SK-N-SH (cell line): ENCODE measurements at regions not wholly inside any gene's neighbourhood (a gene's known extent, or its start where the extent isn't known, plus 50 kb on each side); places are given as distances from the start of the nearest gene placed in this dataset.

ENCODE experiments used
- CTCF ChIA-PET: fragments of 300-600, 350-600 bp; formaldehyde crosslinking; extraction: SDS; loops from one replicate; lab custom pipeline; 2021; lab: Yijun Ruan, JAX
- POLR2A ChIA-PET: fragments of 350-600 bp; sonication (Branson Sonifier 250); formaldehyde crosslinking; extraction: SDS; loops from one replicate; lab custom pipeline; 2020; ENCODE audit warnings: antibody characterized with exemption, inconsistent platforms; lab: Yijun Ruan, JAX
- DNase-seq: peaks from one replicate; pipeline ENCODE4 v3.0.0; 2012
- H2AFZ ChIP-seq: fragments of 200-600 bp; sonication (generic); 2 replicates; pipeline ENCODE4 v1.8.1; 2016; ENCODE audit warnings: antibody characterized with exemption, mild to moderate bottlenecking, low read depth
- H3F3A ChIP-seq: fragments of 200-600 bp; sonication (generic); replicated peaks from 2 replicates; pipeline ENCODE3; 2016; ENCODE audit warnings: antibody characterized with exemption, mild to moderate bottlenecking; ENCODE audit not compliant: insufficient read depth
- H3K27ac ChIP-seq, 2 experiments: fragments of 200-500 bp in 1 of 2; fragments of 200-600 bp in 1 of 2; sonication (Bioruptor generic) in 1 of 2; sonication (generic), shearing (Covaris generic) in 1 of 2; 2 replicates each; pipeline versions ENCODE4 v1.5.1 to v1.6.1; 2014 to 2016; ENCODE audit warnings: low read depth in 2 of 2, inconsistent platforms in 1 of 2, low read length in 1 of 2, mild to moderate bottlenecking in 1 of 2, mixed read lengths in 1 of 2
- H3K27me3 ChIP-seq: fragments of 200-600 bp; sonication (generic), shearing (Covaris generic); 2 replicates; pipeline ENCODE4 v1.6.1; 2016; ENCODE audit warnings: mixed run types; ENCODE audit not compliant: insufficient read depth
- H3K36me3 ChIP-seq, 2 experiments: fragments of 200-500 bp in 1 of 2; fragments of 200-600 bp in 1 of 2; sonication (Bioruptor generic) in 1 of 2; sonication (generic) in 1 of 2; replicated peaks in 1 of 2; 2 replicates each; pipeline versions ENCODE3 to v1.5.1; 2014 to 2016; ENCODE audit warnings: low read length in 1 of 2, mild to moderate bottlenecking in 1 of 2; ENCODE audit not compliant: insufficient read depth in 2 of 2, control insufficient read depth in 1 of 2
- H3K4me1 ChIP-seq, 2 experiments: fragments of 200-500 bp in 1 of 2; fragments of 200-600 bp in 1 of 2; sonication (Bioruptor generic) in 1 of 2; sonication (generic), shearing (Covaris generic) in 1 of 2; 2 replicates each; pipeline versions ENCODE4 v1.5.1 to v1.6.1; 2014 to 2016; ENCODE audit warnings: low read depth in 1 of 2, low read length in 1 of 2, mixed run types in 1 of 2; ENCODE audit not compliant: insufficient read depth in 2 of 2, control insufficient read depth in 1 of 2
- H3K4me2 ChIP-seq: fragments of 200-600 bp; sonication (generic), shearing (Covaris generic); 2 replicates; pipeline ENCODE4 v1.6.1; 2017; ENCODE audit warnings: mixed run types
- H3K4me3 ChIP-seq, 2 experiments: fragments of 200-500 bp in 1 of 2; fragments of 200-600 bp in 1 of 2; sonication (Bioruptor generic) in 1 of 2; sonication (generic), shearing (Covaris generic) in 1 of 2; 2 replicates each; pipeline versions ENCODE4 v1.5.1 to v1.8.1; 2014 to 2016; ENCODE audit warnings: low read depth in 2 of 2, inconsistent platforms in 1 of 2, low read length in 1 of 2, mild to moderate bottlenecking in 1 of 2, mixed read lengths in 1 of 2, moderate library complexity in 1 of 2
- H3K79me2 ChIP-seq: fragments of 200-600 bp; sonication (generic); 2 replicates; pipeline ENCODE4 v1.8.1; 2017; ENCODE audit warnings: mild to moderate bottlenecking; ENCODE audit not compliant: insufficient read depth
- H3K9ac ChIP-seq: fragments of 200-600 bp; sonication (generic); 2 replicates; pipeline ENCODE4 v1.6.1; 2017; ENCODE audit warnings: mixed run types
- H3K9me2 ChIP-seq: fragments of 200-600 bp; sonication (generic); 2 replicates; pipeline ENCODE4 v1.6.1; 2017; ENCODE audit warnings: mixed run types
- H3K9me3 ChIP-seq: fragments of 200-600 bp; sonication (generic); 2 replicates; pipeline ENCODE4 v1.6.1; 2017; ENCODE audit warnings: mixed run types, mild to moderate bottlenecking, moderate library complexity
- H4K20me1 ChIP-seq: fragments of 200-600 bp; sonication (generic); 2 replicates; pipeline ENCODE4 v1.6.1; 2017; ENCODE audit warnings: mild to moderate bottlenecking, mixed run types; ENCODE audit not compliant: insufficient read depth
- CHD2 ChIP-seq: fragments of 150-350 bp; IDR thresholded peaks from 2 replicates; pipeline ENCODE4 v1.6.1; 2018; ENCODE audit warnings: low read length; ENCODE audit not compliant: partially characterized antibody
- FOXM1 ChIP-seq: IDR thresholded peaks from 2 replicates; pipeline ENCODE4 v1.4.0; 2012; ENCODE audit warnings: low read depth, mild to moderate bottlenecking
- GABPA ChIP-seq: IDR thresholded peaks from 2 replicates; pipeline ENCODE4 v1.4.0; 2012; ENCODE audit warnings: low read depth, mild to moderate bottlenecking
- JUND ChIP-seq: IDR thresholded peaks from 2 replicates; pipeline ENCODE4 v1.4.0; 2012
- MAX ChIP-seq: IDR thresholded peaks from 2 replicates; pipeline ENCODE4 v1.4.0; 2012; ENCODE audit warnings: low read depth
- MXI1 ChIP-seq: IDR thresholded peaks from 2 replicates; pipeline ENCODE4 v1.6.1; 2012; ENCODE audit warnings: mild to moderate bottlenecking, low read depth, low read length, improper control_type of control experiment
- PBX3 ChIP-seq: IDR thresholded peaks from 2 replicates; pipeline ENCODE4; 2012
- RAD21 ChIP-seq: IDR thresholded peaks from 2 replicates; pipeline ENCODE4 v1.6.1; 2012; ENCODE audit warnings: mild to moderate bottlenecking, low read length
- REST ChIP-seq: IDR thresholded peaks from 2 replicates; pipeline ENCODE4 v1.6.1; 2012; ENCODE audit warnings: mild to moderate bottlenecking, low read depth, low read length, moderate library complexity
- TAF1 ChIP-seq: IDR thresholded peaks from 2 replicates; pipeline ENCODE4 v1.6.1; 2012; ENCODE audit warnings: low read depth, mild to moderate bottlenecking, low read length, moderate library complexity, borderline replicate concordance
- TCF12 ChIP-seq: IDR thresholded peaks from 2 replicates; pipeline ENCODE4 v1.4.0; 2012
- TEAD4 ChIP-seq: IDR thresholded peaks from 2 replicates; pipeline ENCODE4 v1.4.0; 2012; ENCODE audit warnings: mild to moderate bottlenecking, borderline replicate concordance; ENCODE audit not compliant: insufficient read depth
- USF1 ChIP-seq: IDR thresholded peaks from 2 replicates; pipeline ENCODE4 v1.4.0; 2012; ENCODE audit warnings: low read depth, borderline replicate concordance
- ZBTB33 ChIP-seq: IDR thresholded peaks from 2 replicates; pipeline ENCODE4 v1.4.0; 2012; ENCODE audit warnings: low read depth, borderline replicate concordance
- WGBS: methylation state at CpG from one replicate; pipeline ENCODE4 v1.1.6; 2017; ENCODE audit warnings: low lambda C conversion rate; 5-methylcytosine and 5-hydroxymethylcytosine counted together

- no peaks in the 10 kb centered on the region for H3K79me2 ChIP-seq
- no peaks in the 10 kb centered on the region for H3K4me1 ChIP-seq
- no peak overlapping the region for H3K27ac ChIP-seq
- no peaks in the 10 kb centered on the region for H3K9me2 ChIP-seq
- no peak overlapping the region for H3K4me3 ChIP-seq
- no peaks in the 10 kb centered on the region for H3K9me3 ChIP-seq
- H3K4me2 ChIP-seq: no peak overlapping the region
- no peak for DNase-seq
- H2AFZ ChIP-seq: no peak overlapping the region
- CTCF ChIA-PET: interaction anchor here (1.4 kb wide), 1 partner anchor 17 kb away, joined by 3 read pairs; no protein-coding TSS in a partner anchor
- H3K9ac ChIP-seq: no peak overlapping the region
- TF ChIP-seq USF1 (no peak), REST (no peak), FOXM1 (no peak), ZBTB33 (no peak), TCF12 (no peak), MAX (no peak)
- H4K20me1 ChIP-seq: no peaks in the 10 kb centered on the region
- POLR2A ChIA-PET: no interaction called here
- H3K36me3 ChIP-seq: no peaks in the 10 kb centered on the region
- 0 out of 2 replicates have a peak, but pooled peaks cover 4% of the 10 kb centered on the region for H3K27me3 ChIP-seq
- H3F3A ChIP-seq: no peaks in the 10 kb centered on the region
- 27% methylated on average over 4 of the region's 4 CpGs for WGBS
These were observed 609.5 kb upstream of the FAT1 start for GRCh38 chr4:187333151-187333550.

GRCh38 chr4:187335339-187335738 is 611.7 kb upstream of the FAT1 start:
- no peaks in the 10 kb centered on the region for H3F3A ChIP-seq
- TF ChIP-seq TAF1: no peak
- no peak for TF ChIP-seq MXI1
- TF ChIP-seq CHD2: no peak
- TF ChIP-seq TEAD4: no peak
- no peak for TF ChIP-seq PBX3
- no peak for TF ChIP-seq RAD21
- TF ChIP-seq JUND: no peak
- TF ChIP-seq GABPA: no peak
- TF ChIP-seq REST: no peak
- no peak for TF ChIP-seq MAX
- no peaks in the 10 kb centered on the region for H3K79me2 ChIP-seq
- H3K4me3 ChIP-seq: no peak overlapping the region
- 45% methylated on average over 13 of the region's 13 CpGs for WGBS
- no peak overlapping the region for H2AFZ ChIP-seq
- H3K9me3 ChIP-seq: no peaks in the 10 kb centered on the region
- H3K9ac ChIP-seq: no peak overlapping the region
- H4K20me1 ChIP-seq: no peaks in the 10 kb centered on the region
- no peaks in the 10 kb centered on the region for H3K4me1 ChIP-seq
- POLR2A ChIA-PET: no interaction called here
- 0 out of 2 replicates have a peak, but pooled peaks cover 4% of the 10 kb centered on the region for H3K27me3 ChIP-seq
- CTCF ChIA-PET: no interaction called here
- H3K36me3 ChIP-seq: no peaks in the 10 kb centered on the region
- DNase-seq: no peak
- H3K9me2 ChIP-seq: no peaks in the 10 kb centered on the region
- H3K4me2 ChIP-seq: no peak overlapping the region
- no peak overlapping the region for H3K27ac ChIP-seq
